Stimulated activated CD8-positive, alpha-beta memory T cell treated with anti-CD3 and anti-CD28 coated beads, Interleukin-4, amount 100 ng/mL, for 1 hour (primary cell): ENCODE measurements at regions not wholly inside any gene's neighbourhood (a gene's known extent, or its start where the extent isn't known, plus 50 kb on each side); places are given as distances from the start of the nearest gene placed in this dataset.

Experiments
- DNase-seq, 2 donors: peaks; one replicate each; pipeline ENCODE4 v3.0.0-alpha.2; 2020; ENCODE audit warnings: low read depth in 2 of 2, low spot score in 1 of 2

GRCh38 chr15:94745371-94745770 is 514.0 kb downstream of the MCTP2 start:
- DNase-seq = no peak

GRCh38 chr15:94747510-94747909 is 516.1 kb downstream of the MCTP2 start:
- DNase-seq = no peak

GRCh38 chr15:94749811-94750617 is 518.7 kb downstream of the MCTP2 start:
- no peak for DNase-seq

GRCh38 chr15:94760348-94760747 is 529.0 kb downstream of the MCTP2 start:
- DNase-seq = no peak

- DNase-seq = no peak
Measured at GRCh38 chr15:94761574-94761973, 530.2 kb downstream of the MCTP2 start.

GRCh38 chr15:94769089-94769488 is 537.7 kb downstream of the MCTP2 start:
- DNase-seq = no peak

GRCh38 chr15:94770199-94770598 is 538.8 kb downstream of the MCTP2 start:
- no peak for DNase-seq

- no peak for DNase-seq
Measured at GRCh38 chr15:94777037-94777436, 545.7 kb downstream of the MCTP2 start.

- DNase-seq = no peak
Measured at GRCh38 chr15:94778840-94779239, 547.5 kb downstream of the MCTP2 start.

GRCh38 chr15:94780166-94780565 is 548.8 kb downstream of the MCTP2 start:
- DNase-seq = no peak

- DNase-seq = no peak
Measured at GRCh38 chr15:94785091-94785490, 553.7 kb downstream of the MCTP2 start.

- DNase-seq = no peak
Measured at GRCh38 chr15:94791008-94791407, 559.6 kb downstream of the MCTP2 start.

- no peak for DNase-seq
Measured at GRCh38 chr15:94791510-94791909, 560.1 kb downstream of the MCTP2 start.

- no peak for DNase-seq
Measured at GRCh38 chr15:94792196-94792595, 560.8 kb downstream of the MCTP2 start.

- no peak for DNase-seq
Measured at GRCh38 chr15:94793207-94793606, 561.8 kb downstream of the MCTP2 start.

GRCh38 chr15:94793641-94794040 is 562.3 kb downstream of the MCTP2 start:
- DNase-seq = no peak

- no peak for DNase-seq
Measured at GRCh38 chr15:94804613-94805012, 573.3 kb downstream of the MCTP2 start.

GRCh38 chr15:94815110-94815731 is 583.9 kb downstream of the MCTP2 start:
- DNase-seq = no peak

- DNase-seq = no peak
Measured at GRCh38 chr15:94815914-94816313, 584.6 kb downstream of the MCTP2 start.

- DNase-seq = no peak
Measured at GRCh38 chr15:94829887-94830884, 598.8 kb downstream of the MCTP2 start.

- no peak for DNase-seq
Measured at GRCh38 chr15:94834000-94834399, 602.6 kb downstream of the MCTP2 start.

- DNase-seq = no peak
Measured at GRCh38 chr15:94834494-94834893, 603.1 kb downstream of the MCTP2 start.
